H1 (cell line): ENCODE measurements at regions not wholly inside any gene's neighbourhood (a gene's known extent, or its start where the extent isn't known, plus 50 kb on each side); places are given as distances from the start of the nearest gene placed in this dataset.

Source experiments
- CTCF ChIA-PET: fragments of 300-600 bp; sonication (Branson Sonifier 250); formaldehyde crosslinking; loops from one replicate; lab custom pipeline; 2021; ENCODE audit not compliant: partially characterized antibody; lab: Charles Lee
- POLR2A ChIA-PET: fragments of 300-600 bp; sonication (Branson Sonifier 250); formaldehyde crosslinking; loops from one replicate; lab custom pipeline; 2021; ENCODE audit warnings: inconsistent platforms; ENCODE audit not compliant: partially characterized antibody; lab: Charles Lee
- DNase-seq, 2 experiments: peaks; one replicate each; pipeline versions ENCODE4 v3.0.0 to v3.0.0-alpha.2; 2010 to 2022; ENCODE audit warnings: low spot score in 2 of 2, low read depth in 1 of 2, mixed read lengths in 1 of 2
- FAIRE-seq: peaks from 2 replicates; lab custom pipeline; 2011; peaks lifted over from hg19 to GRCh38; lab: Jason Lieb, UNC
- H2AFZ ChIP-seq: 2 replicates; pipeline ENCODE4 v1.8.1; 2012; ENCODE audit warnings: low read length, inconsistent platforms
- H2AK5ac ChIP-seq: 2 replicates; pipeline ENCODE4 v1.6.1; 2013; ENCODE audit warnings: low read depth, low read length
- H2BK120ac ChIP-seq: replicated peaks from 2 replicates; pipeline ENCODE3; 2013; ENCODE audit warnings: low read depth, low read length, inconsistent platforms
- H2BK12ac ChIP-seq: 2 replicates; pipeline ENCODE4 v1.6.1; 2013; ENCODE audit warnings: low read depth, low read length
- H2BK15ac ChIP-seq: 2 replicates; pipeline ENCODE4 v1.6.1; 2013; ENCODE audit warnings: low read length
- H2BK20ac ChIP-seq: 2 replicates; pipeline ENCODE4 v1.6.1; 2013; ENCODE audit warnings: low read length
- H2BK5ac ChIP-seq: 2 replicates; pipeline ENCODE4 v1.6.1; 2013; ENCODE audit warnings: low read depth, low read length
- H3K14ac ChIP-seq: 2 replicates; pipeline ENCODE4 v1.6.1; 2013; ENCODE audit warnings: inconsistent platforms; ENCODE audit not compliant: insufficient read length
- H3K18ac ChIP-seq: 2 replicates; pipeline ENCODE4 v1.6.1; 2013; ENCODE audit warnings: low read length; ENCODE audit errors: extremely low read depth
- H3K23ac ChIP-seq: 2 replicates; pipeline ENCODE4 v1.6.1; 2013; ENCODE audit warnings: inconsistent platforms; ENCODE audit not compliant: insufficient read length
- H3K23me2 ChIP-seq: 2 replicates; pipeline ENCODE4 v1.6.1; 2013; ENCODE audit warnings: low read depth, low read length
- H3K27ac ChIP-seq: 2 replicates; pipeline ENCODE4 v1.6.1; 2011; ENCODE audit warnings: low read depth, low read length, inconsistent platforms
- H3K27me3 ChIP-seq, 4 experiments: replicated peaks in 1 of 4; 1 replicate in 1 of 4; 2 replicates in 3 of 4; pipeline versions ENCODE4 v1.6.1 to v1.8.1; 2011 to 2013; ENCODE audit warnings: low read length in 3 of 4, mild to moderate bottlenecking in 3 of 4, inconsistent platforms in 2 of 4, mixed read lengths in 2 of 4, moderate library complexity in 1 of 4; ENCODE audit not compliant: control insufficient read depth in 3 of 4, insufficient read depth in 3 of 4; ENCODE audit errors: extremely low read depth in 1 of 4
- H3K36me3 ChIP-seq, 4 experiments: 2 replicates each; pipeline versions ENCODE4 v1.6.1 to v1.8.1; 2011 to 2013; ENCODE audit warnings: mild to moderate bottlenecking in 4 of 4, low read length in 3 of 4, moderate library complexity in 2 of 4, control low read depth in 1 of 4, inconsistent platforms in 1 of 4; ENCODE audit not compliant: insufficient read depth in 4 of 4, control insufficient read depth in 2 of 4
- H3K4ac ChIP-seq: replicated peaks from 2 replicates; pipeline ENCODE3; 2013; ENCODE audit warnings: low read length, low read depth, mixed read lengths, inconsistent platforms; ENCODE audit not compliant: insufficient read length
- H3K4me1 ChIP-seq, 4 experiments: replicated peaks in 1 of 4; 1 replicate in 1 of 4; 2 replicates in 3 of 4; pipeline versions ENCODE4 v1.6.1 to v1.8.1; 2011 to 2013; ENCODE audit warnings: low read length in 3 of 4, inconsistent platforms in 2 of 4, mixed read lengths in 1 of 4; ENCODE audit not compliant: insufficient read depth in 4 of 4, control insufficient read depth in 3 of 4
- H3K4me2 ChIP-seq, 2 experiments: 2 replicates each; pipeline versions ENCODE4 v1.6.1 to v1.8.1; 2011 to 2013; ENCODE audit warnings: low read depth in 2 of 2, low read length in 2 of 2, control low read depth in 1 of 2, inconsistent platforms in 1 of 2, mild to moderate bottlenecking in 1 of 2; ENCODE audit not compliant: insufficient read depth in 1 of 2
- H3K4me3 ChIP-seq, 4 experiments: fragments of 200-600, 300-600 bp in 1 of 4; sonication (generic), shearing (Covaris generic), sonication (Bioruptor Twin) in 1 of 4; 2 replicates each; pipeline versions ENCODE4 v1.5.1 to v1.8.1; 2011 to 2016; ENCODE audit warnings: low read length in 4 of 4, low read depth in 3 of 4, control low read depth in 2 of 4, inconsistent platforms in 2 of 4, mild to moderate bottlenecking in 2 of 4, mixed read lengths in 1 of 4, moderate library complexity in 1 of 4; ENCODE audit not compliant: insufficient read depth in 2 of 4; ENCODE audit errors: extremely low read depth in 1 of 4
- H3K56ac ChIP-seq: replicated peaks from 2 replicates; pipeline ENCODE3; 2013; ENCODE audit warnings: low read depth, mild to moderate bottlenecking, mixed read lengths, low read length, inconsistent platforms; ENCODE audit not compliant: insufficient read length
- H3K79me1 ChIP-seq: 2 replicates; pipeline ENCODE4 v1.6.1; 2013; ENCODE audit warnings: low read depth, low read length, control low read depth
- H3K79me2 ChIP-seq, 2 experiments: 2 replicates each; pipeline versions ENCODE4 v1.6.1 to v1.8.1; 2012 to 2013; ENCODE audit warnings: low read length in 2 of 2, mild to moderate bottlenecking in 2 of 2, inconsistent platforms in 1 of 2; ENCODE audit not compliant: insufficient read depth in 2 of 2, control insufficient read depth in 1 of 2
- H3K9ac ChIP-seq, 4 experiments: replicated peaks in 1 of 4; 1 replicate in 1 of 4; 2 replicates in 3 of 4; pipeline versions ENCODE4 v1.6.1 to v1.8.1; 2011 to 2013; ENCODE audit warnings: low read depth in 3 of 4, low read length in 3 of 4, control low read depth in 2 of 4, mild to moderate bottlenecking in 2 of 4, moderate library complexity in 2 of 4, inconsistent platforms in 1 of 4; ENCODE audit errors: extremely low read depth in 1 of 4
- H3K9me3 ChIP-seq, 2 experiments: 2 replicates each; pipeline versions ENCODE4 v1.6.1 to v1.8.1; 2012 to 2013; ENCODE audit warnings: mild to moderate bottlenecking in 2 of 2, moderate library complexity in 2 of 2, control low read depth in 1 of 2, inconsistent platforms in 1 of 2, low read depth in 1 of 2, low read length in 1 of 2, mixed read lengths in 1 of 2; ENCODE audit not compliant: insufficient read depth in 2 of 2
- H4K20me1 ChIP-seq, 2 experiments: replicated peaks in 1 of 2; 2 replicates each; pipeline versions ENCODE3 to v1.8.1; 2011 to 2013; ENCODE audit warnings: inconsistent platforms in 2 of 2, low read length in 2 of 2, mild to moderate bottlenecking in 1 of 2; ENCODE audit not compliant: insufficient read depth in 2 of 2, control insufficient read depth in 1 of 2
- H4K5ac ChIP-seq: 2 replicates; pipeline ENCODE4 v1.6.1; 2013; ENCODE audit warnings: low read length, low read depth, mixed read lengths, inconsistent platforms; ENCODE audit not compliant: insufficient read length
- H4K8ac ChIP-seq: 2 replicates; pipeline ENCODE4 v1.8.0; 2013; ENCODE audit warnings: mild to moderate bottlenecking, moderate library complexity, low read length, inconsistent platforms; ENCODE audit not compliant: insufficient read depth; ENCODE audit errors: extremely low read depth
- H4K91ac ChIP-seq: replicated peaks from 2 replicates; pipeline ENCODE3; 2013; ENCODE audit warnings: low read length, mixed read lengths, inconsistent platforms; ENCODE audit not compliant: insufficient read length
- BACH1 ChIP-seq: IDR thresholded peaks from 2 replicates; pipeline ENCODE4 v1.6.1; 2012; ENCODE audit warnings: low read length, improper control_type of control experiment
- CTBP2 ChIP-seq: IDR thresholded peaks from 2 replicates; pipeline ENCODE4 v1.7.0; 2011; ENCODE audit warnings: borderline replicate concordance, mild to moderate bottlenecking, moderate library complexity, mixed read lengths, low read length; ENCODE audit not compliant: insufficient read depth, insufficient read length
- POLR2AphosphoS5 ChIP-seq: IDR thresholded peaks from 2 replicates; pipeline ENCODE4 v1.6.1; 2011; ENCODE audit warnings: low read depth, low read length
- SP2 ChIP-seq: IDR thresholded peaks from 2 replicates; pipeline ENCODE4 v1.6.1; 2012; ENCODE audit warnings: mild to moderate bottlenecking, low read length, inconsistent platforms
- TBP ChIP-seq: IDR thresholded peaks from 2 replicates; pipeline ENCODE4 v1.6.1; 2011; ENCODE audit warnings: low read depth, low read length, improper control_type of control experiment
- WGBS, 2 experiments: shearing (Covaris generic) in 1 of 2; methylation state at CpG; one replicate each; pipeline versions ENCODE4 v1.1.6 to v1.1.7; 2013 to 2015; ENCODE audit warnings: low lambda C conversion rate in 2 of 2, mixed read lengths in 2 of 2, inconsistent platforms in 1 of 2, low coverage in 1 of 2, missing lambda C conversion rate in 1 of 2; ENCODE audit not compliant: insufficient replicate concordance in 2 of 2, insufficient coverage in 1 of 2, insufficient read length in 1 of 2; ENCODE audit errors: extremely low coverage in 1 of 2, missing lambda C conversion rate in 1 of 2; 5-methylcytosine and 5-hydroxymethylcytosine counted together

- H3K23ac ChIP-seq: no peak overlapping the region
- H3K36me3 ChIP-seq: peaks cover 0 to 6% (median 0%) of the 10 kb centered on the region in 4 experiments; a peak in 1 of 8 replicates
- ChIA-PET CTCF (no interaction called here), POLR2A (no interaction called here)
- H3K4me3 ChIP-seq: no peak overlapping the region
- no peak overlapping the region for H3K9ac ChIP-seq
- no peak for DNase-seq
- TF ChIP-seq SP2 (no peak), BACH1 (no peak), POLR2AphosphoS5 (no peak), TBP (no peak), CTBP2 (no peak)
- H3K79me2 ChIP-seq: no peaks in the 10 kb centered on the region
- H3K23me2 ChIP-seq: no peaks in the 10 kb centered on the region
- no peak overlapping the region for H3K27ac ChIP-seq
- no peak overlapping the region for H2AK5ac ChIP-seq
- no peak overlapping the region for H4K8ac ChIP-seq
- no peak overlapping the region for H3K4me2 ChIP-seq
- H3K14ac ChIP-seq: no peak overlapping the region
- H2BK12ac ChIP-seq: no peak overlapping the region
- 83% methylated on average over 2 of the region's 2 CpGs; no CpG with 5 or more reads in 1 of the 2 experiments for WGBS, 2 experiments
- H2AFZ ChIP-seq: no peak overlapping the region
- no peak overlapping the region for H2BK20ac ChIP-seq
- no peaks in the 10 kb centered on the region for H3K79me1 ChIP-seq
- no peak for FAIRE-seq
- no peak overlapping the region for H3K4ac ChIP-seq
- no peak overlapping the region for H2BK15ac ChIP-seq
- H2BK5ac ChIP-seq: no peak overlapping the region
- no peak overlapping the region for H4K91ac ChIP-seq
- no peaks in the 10 kb centered on the region for H3K27me3 ChIP-seq
- H3K56ac ChIP-seq: no peak overlapping the region
- no peak overlapping the region for H4K5ac ChIP-seq
- no peaks in the 10 kb centered on the region for H3K4me1 ChIP-seq
- H3K18ac ChIP-seq: no peak overlapping the region
- no peaks in the 10 kb centered on the region for H4K20me1 ChIP-seq
- H2BK120ac ChIP-seq: no peak overlapping the region
- H3K9me3 ChIP-seq: peaks cover 17 to 24% of the 10 kb centered on the region in 2 experiments; a peak in 3 of 4 replicates
Measured at GRCh38 chr6:16038938-16039337, 89.9 kb upstream of the MYLIP start.
